ENCODE measurements at regions not wholly inside any gene's neighbourhood (a gene's known extent, or its start where the extent isn't known, plus 50 kb on each side); places are given as distances from the start of the nearest gene placed in this dataset.

- H3K4me3 ChIP-seq (ENCODE audit: low read length), result no peak overlapping the region
- no peak for DNase-seq (ENCODE audit: low read depth)
- no peak for TF ChIP-seq CTCF (conservative IDR thresholded peaks at IDR 0.05; ENCODE audit: low read length)
These were observed 530.6 kb downstream of the ANKRD7 start for GRCh38 chr7:118755067-118755625.

- no peak overlapping the region for H3K4me3 ChIP-seq (ENCODE audit: low read length)
- DNase-seq (ENCODE audit: low read depth), result no peak
- TF ChIP-seq CTCF (conservative IDR thresholded peaks at IDR 0.05; ENCODE audit: low read length), result no peak
These were observed 532.6 kb downstream of the ANKRD7 start for GRCh38 chr7:118757066-118757465.

- no peak for DNase-seq (ENCODE audit: low read depth)
- no peak for TF ChIP-seq CTCF (conservative IDR thresholded peaks at IDR 0.05; ENCODE audit: low read length)
- H3K4me3 ChIP-seq (ENCODE audit: low read length), result no peak overlapping the region
These were observed 534.1 kb downstream of the ANKRD7 start for GRCh38 chr7:118758582-118758981.

DNA sequence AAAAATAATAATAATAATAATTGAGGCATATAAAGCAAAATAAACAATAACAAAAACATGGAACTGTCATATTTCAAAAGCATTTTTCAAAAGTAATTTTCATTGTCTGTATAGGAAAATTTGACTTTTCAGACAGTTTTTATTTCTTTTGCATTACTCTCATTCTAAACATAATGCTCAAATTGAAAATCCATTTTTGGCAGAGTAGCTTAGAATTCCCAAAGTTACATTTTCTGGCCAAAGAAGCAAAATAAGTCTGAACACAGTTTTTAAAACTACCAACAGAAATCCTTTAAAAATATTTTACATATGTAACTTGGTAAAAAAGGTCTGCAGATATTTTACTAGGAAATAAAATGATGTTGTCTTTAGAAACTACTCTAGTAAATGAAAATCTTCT, 535.4 kb downstream of the ANKRD7 start:
- no peak overlapping the region for H3K4me3 ChIP-seq (ENCODE audit: low read length)
- no peak for DNase-seq (ENCODE audit: low read depth)
- TF ChIP-seq CTCF (conservative IDR thresholded peaks at IDR 0.05; ENCODE audit: low read length), result no peak

GRCh38 chr7:118762451-118762850, 537.9 kb downstream of the ANKRD7 start:
- no peak for TF ChIP-seq CTCF (conservative IDR thresholded peaks at IDR 0.05; ENCODE audit: low read length)
- no peak overlapping the region for H3K4me3 ChIP-seq (ENCODE audit: low read length)
- no peak for DNase-seq (ENCODE audit: low read depth)

- no peak for TF ChIP-seq CTCF (conservative IDR thresholded peaks at IDR 0.05; ENCODE audit: low read length)
- no peak for DNase-seq (ENCODE audit: low read depth)
- no peak overlapping the region for H3K4me3 ChIP-seq (ENCODE audit: low read length)
These were observed 539.7 kb downstream of the ANKRD7 start for GRCh38 chr7:118764221-118764620.

DNA sequence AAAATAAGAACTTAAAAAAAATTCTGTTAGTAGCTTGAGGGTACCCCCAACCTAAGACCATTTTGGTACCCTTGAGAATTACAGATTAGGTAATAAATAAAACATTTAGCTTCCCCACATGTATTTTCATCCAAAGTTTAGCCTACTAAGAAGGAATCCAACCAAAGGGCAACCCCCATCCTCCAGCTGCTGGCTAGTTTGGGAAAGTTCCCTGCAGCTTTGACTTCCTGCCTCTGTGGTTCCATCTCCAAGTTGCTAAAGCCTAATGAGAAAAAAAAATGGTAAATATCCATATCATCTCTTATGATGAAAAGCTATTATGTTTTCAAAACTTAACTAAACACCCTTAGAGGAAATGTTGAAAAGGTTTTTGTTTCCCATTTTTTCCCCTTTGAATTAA, 547.2 kb downstream of the ANKRD7 start:
- no peak for TF ChIP-seq CTCF (conservative IDR thresholded peaks at IDR 0.05; ENCODE audit: low read length)
- DNase-seq (ENCODE audit: low read depth), result no peak
- H3K4me3 ChIP-seq (ENCODE audit: low read length), result no peak overlapping the region
